PC-3 (cell line): ENCODE measurements at regions not wholly inside any gene's neighbourhood (a gene's known extent, or its start where the extent isn't known, plus 50 kb on each side); places are given as distances from the start of the nearest gene placed in this dataset.

Experiments
- CTCF ChIP-seq: fragments of 300-600 bp; sonication (generic); conservative IDR thresholded peaks from 2 replicates; pipeline ENCODE4 v1.5.1; 2017; ENCODE audit warnings: antibody characterized with exemption, low read depth, mild to moderate bottlenecking, low read length
- EZH2 ChIP-seq: fragments of 300-600 bp; sonication (generic); IDR thresholded peaks from one replicate; pipeline ENCODE4 v1.6.1; 2017; ENCODE audit warnings: antibody characterized with exemption, mild to moderate bottlenecking, low read length; ENCODE audit not compliant: unreplicated experiment

GRCh38 chr13:64925284-64925683 lies 2304.9 kb downstream of the PCDH9 start:
- no peak for TF ChIP-seq CTCF
- no peak for TF ChIP-seq EZH2
